GM19240 (cell line): ENCODE measurements at regions not wholly inside any gene's neighbourhood (a gene's known extent, or its start where the extent isn't known, plus 50 kb on each side); places are given as distances from the start of the nearest gene placed in this dataset.
"Not testable (repeated sequence)": the region's sequence is repeated elsewhere in the genome, so short reads cannot be mapped to it uniquely, and the experiment has no call there.

Experiments
- DNase-seq: peaks from one replicate; pipeline ENCODE4 v3.0.0; 2011; ENCODE audit warnings: low spot score; ENCODE audit not compliant: insufficient read length

- no peak for DNase-seq
These were observed 186.5 kb downstream of the OSTF1 start for GRCh38 chr9:75274781-75275180.

- DNase-seq = no peak
These were observed 193.7 kb downstream of the OSTF1 start for GRCh38 chr9:75282047-75282446.

GRCh38 chr9:75289332-75289731, 201.0 kb downstream of the OSTF1 start:
- DNase-seq = no peak

GRCh38 chr9:75299324-75299723, 211.0 kb downstream of the OSTF1 start:
- DNase-seq = no peak

- no peak for DNase-seq
These were observed 245.3 kb downstream of the OSTF1 start for GRCh38 chr9:75333624-75334023.

- no peak for DNase-seq
These were observed 270.5 kb downstream of the OSTF1 start for GRCh38 chr9:75358846-75359245.

GRCh38 chr9:75359638-75360037, 271.3 kb downstream of the OSTF1 start:
- no peak for DNase-seq

- DNase-seq = no peak
These were observed 271.9 kb downstream of the OSTF1 start for GRCh38 chr9:75360252-75360651.

- not testable (repeated sequence) for DNase-seq
These were observed 274.1 kb downstream of the OSTF1 start for GRCh38 chr9:75362446-75362845.

- DNase-seq = no peak
These were observed 276.9 kb downstream of the OSTF1 start for GRCh38 chr9:75365196-75365595.

GRCh38 chr9:75369989-75370388, 281.7 kb downstream of the OSTF1 start:
- DNase-seq = no peak

- no peak for DNase-seq
These were observed 284.4 kb downstream of the OSTF1 start for GRCh38 chr9:75372499-75373268.

GRCh38 chr9:75376680-75377254, 288.5 kb downstream of the OSTF1 start:
- DNase-seq = no peak

- DNase-seq = no peak
These were observed 289.7 kb downstream of the OSTF1 start for GRCh38 chr9:75378036-75378435.

GRCh38 chr9:75378926-75379325, 290.6 kb downstream of the OSTF1 start:
- no peak for DNase-seq

- no peak for DNase-seq
These were observed 293.8 kb downstream of the OSTF1 start for GRCh38 chr9:75382126-75382525.

- not testable (repeated sequence) for DNase-seq
These were observed 295.2 kb downstream of the OSTF1 start for GRCh38 chr9:75383420-75384034.

GRCh38 chr9:75385236-75385635, 296.9 kb downstream of the OSTF1 start:
- DNase-seq = no peak

- no peak for DNase-seq
These were observed 300.8 kb downstream of the OSTF1 start for GRCh38 chr9:75389101-75389500.

GRCh38 chr9:75390951-75391350, 302.6 kb downstream of the OSTF1 start:
- no peak for DNase-seq

GRCh38 chr9:75391497-75391896, 303.2 kb downstream of the OSTF1 start:
- no peak for DNase-seq

GRCh38 chr9:75395336-75395735, 307.0 kb downstream of the OSTF1 start:
- DNase-seq = no peak

- no peak for DNase-seq
These were observed 309.5 kb downstream of the OSTF1 start for GRCh38 chr9:75397836-75398235.
